DMS53 (cell line): ENCODE measurements at regions not wholly inside any gene's neighbourhood (a gene's known extent, or its start where the extent isn't known, plus 50 kb on each side); places are given as distances from the start of the nearest gene placed in this dataset.

Source experiments
- DNase-seq: peaks from one replicate; lab custom pipeline; 2025; lab: John Stamatoyannopoulos, UW

GRCh38 chr2:128380061-128380889, 61.6 kb upstream of the HS6ST1 start:
- DNase-seq: no peak

GRCh38 chr2:128380961-128381938, 62.6 kb upstream of the HS6ST1 start:
- DNase-seq: peak; percentile 22

GRCh38 chr2:128384446-128384845, 65.8 kb upstream of the HS6ST1 start:
- no peak for DNase-seq

- no peak for DNase-seq
These were observed 66.3 kb upstream of the HS6ST1 start for GRCh38 chr2:128384956-128385355.

GRCh38 chr2:128385365-128385764, 66.7 kb upstream of the HS6ST1 start:
- no peak for DNase-seq

GRCh38 chr2:128386066-128386465, 67.4 kb upstream of the HS6ST1 start:
- DNase-seq: no peak

GRCh38 chr2:128388499-128388941, 69.9 kb upstream of the HS6ST1 start:
- no peak for DNase-seq

GRCh38 chr2:128389388-128390086, 70.9 kb upstream of the HS6ST1 start:
- no peak for DNase-seq

- no peak for DNase-seq
These were observed 71.8 kb upstream of the HS6ST1 start for GRCh38 chr2:128390256-128390990.

GRCh38 chr2:128390991-128391630, 72.4 kb upstream of the HS6ST1 start:
- no peak for DNase-seq

- no peak for DNase-seq
These were observed 73.0 kb upstream of the HS6ST1 start for GRCh38 chr2:128391679-128392078.

- DNase-seq: no peak
These were observed 73.5 kb upstream of the HS6ST1 start for GRCh38 chr2:128392207-128392606.

- no peak for DNase-seq
These were observed 75.5 kb upstream of the HS6ST1 start for GRCh38 chr2:128394007-128394730.

- no peak for DNase-seq
These were observed 76.5 kb upstream of the HS6ST1 start for GRCh38 chr2:128395196-128395595.

- DNase-seq: no peak
These were observed 77.2 kb upstream of the HS6ST1 start for GRCh38 chr2:128395640-128396499.

- DNase-seq: no peak
These were observed 77.8 kb upstream of the HS6ST1 start for GRCh38 chr2:128396500-128396891.

- DNase-seq: no peak
These were observed 78.3 kb upstream of the HS6ST1 start for GRCh38 chr2:128396946-128397345.

GRCh38 chr2:128399256-128399655, 80.6 kb upstream of the HS6ST1 start:
- no peak for DNase-seq

GRCh38 chr2:128399690-128400291, 81.1 kb upstream of the HS6ST1 start:
- no peak for DNase-seq
